Stimulated activated CD4-positive, alpha-beta T cell treated with anti-CD3 and anti-CD28 coated beads, TNF-alpha, amount 100 ng/mL, for 24 hours (primary cell): ENCODE measurements at regions not wholly inside any gene's neighbourhood (a gene's known extent, or its start where the extent isn't known, plus 50 kb on each side); places are given as distances from the start of the nearest gene placed in this dataset.
"Not testable (repeated sequence)": the region's sequence is repeated elsewhere in the genome, so short reads cannot be mapped to it uniquely, and the experiment has no call there.

Experiments used
- DNase-seq, 3 experiments: peaks; one replicate each; pipeline ENCODE4 v3.0.0-alpha.2; 2020; ENCODE audit warnings: low read depth in 3 of 3

- no peak for DNase-seq
Measured at GRCh38 chrX:109782994-109783700, 50.1 kb upstream of the ACSL4 start.

GRCh38 chrX:109783701-109784079, 50.6 kb upstream of the ACSL4 start:
- DNase-seq: no peak

- DNase-seq: no peak
Measured at GRCh38 chrX:109785053-109785452, 52.0 kb upstream of the ACSL4 start.

- not testable (repeated sequence) for DNase-seq
Measured at GRCh38 chrX:109790511-109790910, 57.5 kb upstream of the ACSL4 start.

GRCh38 chrX:109793191-109793590, 60.1 kb upstream of the ACSL4 start:
- DNase-seq: no peak

- no peak for DNase-seq
Measured at GRCh38 chrX:109795682-109796081, 62.6 kb upstream of the ACSL4 start.

- DNase-seq: no peak
Measured at GRCh38 chrX:109797311-109797975, 64.4 kb upstream of the ACSL4 start.

- DNase-seq: no peak
Measured at GRCh38 chrX:109812236-109812635, 79.2 kb upstream of the ACSL4 start.

GRCh38 chrX:109813236-109813635, 80.2 kb upstream of the ACSL4 start:
- DNase-seq: no peak

- no peak for DNase-seq
Measured at GRCh38 chrX:109818976-109819375, 85.9 kb upstream of the ACSL4 start.

- DNase-seq: no peak
Measured at GRCh38 chrX:109822861-109823260, 89.8 kb upstream of the ACSL4 start.

- DNase-seq: no peak
Measured at GRCh38 chrX:109826954-109827708, 94.1 kb upstream of the ACSL4 start.

GRCh38 chrX:109827772-109828171, 94.7 kb upstream of the ACSL4 start:
- DNase-seq: no peak

GRCh38 chrX:109830157-109830703, 97.2 kb upstream of the ACSL4 start:
- no peak for DNase-seq

- no peak for DNase-seq
Measured at GRCh38 chrX:109830704-109831206, 97.7 kb upstream of the ACSL4 start.

- DNase-seq: no peak
Measured at GRCh38 chrX:109831326-109831985, 98.4 kb upstream of the ACSL4 start.

- DNase-seq: no peak
Measured at GRCh38 chrX:109839694-109840567, 106.9 kb upstream of the ACSL4 start.

GRCh38 chrX:109840585-109840984, 107.5 kb upstream of the ACSL4 start:
- DNase-seq: no peak

- DNase-seq: no peak
Measured at GRCh38 chrX:109841257-109841656, 108.2 kb upstream of the ACSL4 start.

- no peak for DNase-seq
Measured at GRCh38 chrX:109841869-109842579, 109.0 kb upstream of the ACSL4 start.
